MCF 10A (cell line): ENCODE measurements at regions not wholly inside any gene's neighbourhood (a gene's known extent, or its start where the extent isn't known, plus 50 kb on each side); places are given as distances from the start of the nearest gene placed in this dataset.
A peak's percentile ranks its signal among the peaks of the same experiment; 100 is the strongest.

Source experiments
- BruUV-seq: library from RNA; stranded (reverse); fragments of 400-500 nt; replicated peaks from 2 replicates; lab custom pipeline; 2021; lab: Mats Ljungman, UMichigan
- CTCF ChIA-PET: fragments of 300-600 bp; sonication (Branson Sonifier 250); formaldehyde crosslinking; extraction: SDS; loops from one replicate; lab custom pipeline; 2021; ENCODE audit warnings: antibody characterized with exemption, inconsistent platforms; lab: Yijun Ruan, JAX
- POLR2A ChIA-PET: fragments of 300-600, 350-650 bp; sonication (Branson Sonifier 250); formaldehyde crosslinking; extraction: SDS; loops from one replicate; lab custom pipeline; 2020; ENCODE audit warnings: antibody characterized with exemption, inconsistent platforms; lab: Yijun Ruan, JAX
- DNase-seq: peaks from one replicate; pipeline ENCODE4 v3.0.0-alpha.2; 2018; ENCODE audit not compliant: unreplicated experiment
- H3K27ac Mint-ChIP-seq: one replicate; pipeline ENCODE4 v1.8.0; 2022; ENCODE audit warnings: mild to moderate bottlenecking, low read depth, mixed read lengths; ENCODE audit not compliant: unreplicated experiment
- H3K27me3 Mint-ChIP-seq: one replicate; pipeline ENCODE4 v1.8.0; 2022; ENCODE audit warnings: mixed read lengths; ENCODE audit not compliant: insufficient read depth, unreplicated experiment
- H3K36me3 Mint-ChIP-seq: one replicate; pipeline ENCODE4 v1.8.0; 2022; ENCODE audit warnings: mild to moderate bottlenecking, moderate library complexity, mixed read lengths; ENCODE audit not compliant: insufficient read depth, unreplicated experiment
- H3K4me1 Mint-ChIP-seq: one replicate; pipeline ENCODE4 v1.8.0; 2022; ENCODE audit warnings: mixed read lengths; ENCODE audit not compliant: insufficient read depth, unreplicated experiment
- H3K4me3 Mint-ChIP-seq: one replicate; pipeline ENCODE4 v1.8.0; 2022; ENCODE audit warnings: mild to moderate bottlenecking, moderate library complexity, mixed read lengths; ENCODE audit not compliant: unreplicated experiment
- H3K9me3 Mint-ChIP-seq: one replicate; pipeline ENCODE4 v1.8.0; 2022; ENCODE audit warnings: mixed read lengths; ENCODE audit not compliant: unreplicated experiment
- CTCF ChIP-seq: fragments of 200-600 bp; IDR thresholded peaks from one replicate; pipeline ENCODE4 v1.8.0; 2022; ENCODE audit warnings: antibody characterized with exemption, mild to moderate bottlenecking; ENCODE audit not compliant: unreplicated experiment
- intact Hi-C: fragments of 100-400 bp; cut with micrococcal nuclease; formaldehyde crosslinking; loops from 2 replicates; pipeline ENCODE4 v1.14.1; 2022

- Mint-ChIP-seq H3K4me3 (no peak overlapping the region), H3K36me3 (no peaks in the 10 kb centered on the region), H3K27ac (no peak overlapping the region), H3K4me1 (no peaks in the 10 kb centered on the region), H3K27me3 (no peaks in the 10 kb centered on the region), H3K9me3 (no peaks in the 10 kb centered on the region)
- no peak for TF ChIP-seq CTCF
- no peak for DNase-seq
- CTCF ChIA-PET, result no interaction called here
- POLR2A ChIA-PET, result interaction anchor here (0.7 kb wide), 1 partner anchor 1449 kb away, joined by 3 read pairs; no protein-coding TSS in a partner anchor
- intact Hi-C loops, result no loop called here
- BruUV-seq, result no TSS peak
Observed at GRCh38 chr1:83794384-83794783, 204.5 kb downstream of the TTLL7 start.

- intact Hi-C loops, result no loop called here
- no peaks in the 10 kb centered on the region for H3K9me3 Mint-ChIP-seq
- TF ChIP-seq CTCF, result no peak
- no peak overlapping the region for H3K27ac Mint-ChIP-seq
- H3K4me1 Mint-ChIP-seq, result no peaks in the 10 kb centered on the region
- no peaks in the 10 kb centered on the region for H3K36me3 Mint-ChIP-seq
- no TSS peak for BruUV-seq
- ChIA-PET POLR2A (interaction anchor here (0.9 kb wide), 1 partner anchor 28 kb away, joined by 3 read pairs; no protein-coding TSS in a partner anchor), CTCF (interaction anchor here (0.5 kb wide), 1 partner anchor 1213 kb away, joined by 3 read pairs; no protein-coding TSS in a partner anchor)
- no peak overlapping the region for H3K4me3 Mint-ChIP-seq
- peak; percentile 4 for DNase-seq
- no peaks in the 10 kb centered on the region for H3K27me3 Mint-ChIP-seq
Observed at GRCh38 chr1:83791821-83792437, 207.0 kb downstream of the TTLL7 start.

DNA sequence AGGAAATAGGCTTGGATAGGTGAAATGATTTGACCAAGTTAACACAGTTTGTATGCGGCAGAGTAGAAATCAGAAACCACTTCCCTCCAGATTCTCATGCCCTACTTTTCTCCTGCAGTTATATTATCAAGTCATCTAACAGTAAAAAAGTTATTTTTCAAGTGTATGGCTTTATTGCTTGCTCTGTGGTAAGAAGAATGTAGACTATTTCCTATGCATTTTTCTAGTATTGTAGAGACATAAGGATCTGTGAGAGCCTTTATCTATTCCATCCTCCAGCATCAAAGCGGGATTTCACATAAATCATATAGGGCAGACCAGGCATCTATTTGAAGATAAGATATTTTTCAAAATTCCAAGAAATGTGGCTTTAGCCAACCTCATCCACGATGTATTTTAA, 208.5 kb downstream of the TTLL7 start:
- no peak for DNase-seq
- TF ChIP-seq CTCF, result no peak
- intact Hi-C loops, result no loop called here

GRCh38 chr1:83787246-83787998, 211.5 kb downstream of the TTLL7 start:
- H3K27ac Mint-ChIP-seq, result no peak overlapping the region
- intact Hi-C loops, result no loop called here
- ChIA-PET CTCF (no interaction called here), POLR2A (no interaction called here)
- no peaks in the 10 kb centered on the region for H3K9me3 Mint-ChIP-seq
- H3K36me3 Mint-ChIP-seq, result no peaks in the 10 kb centered on the region
- no peak for DNase-seq
- no peak for TF ChIP-seq CTCF
- BruUV-seq, result no TSS peak
- no peaks in the 10 kb centered on the region for H3K4me1 Mint-ChIP-seq
- no peaks in the 10 kb centered on the region for H3K27me3 Mint-ChIP-seq
- no peak overlapping the region for H3K4me3 Mint-ChIP-seq

More for the DNA sequence above, 208.5 kb downstream of the TTLL7 start:
- no peak overlapping the region for H3K27ac Mint-ChIP-seq
- no peaks in the 10 kb centered on the region for H3K4me1 Mint-ChIP-seq
- no peaks in the 10 kb centered on the region for H3K27me3 Mint-ChIP-seq
- no peaks in the 10 kb centered on the region for H3K36me3 Mint-ChIP-seq
- no TSS peak for BruUV-seq
- ChIA-PET POLR2A (no interaction called here), CTCF (no interaction called here)
- H3K4me3 Mint-ChIP-seq, result no peak overlapping the region
- no peaks in the 10 kb centered on the region for H3K9me3 Mint-ChIP-seq
